Vagina (tissue), 2 donors: ENCODE measurements at regions not wholly inside any gene's neighbourhood (a gene's known extent, or its start where the extent isn't known, plus 50 kb on each side); places are given as distances from the start of the nearest gene placed in this dataset.

Experiments used
- DNase-seq, 2 donors: peaks; one replicate each; pipeline ENCODE4 v3.0.0-alpha.2; 2017; ENCODE audit errors: extremely low spot score in 2 of 2
- H3K27ac ChIP-seq: fragments of 200-600 bp; sonication (generic); one replicate; pipeline ENCODE4 v1.5.1; 2019
- H3K27me3 ChIP-seq: fragments of 200-600 bp; sonication (generic); one replicate; pipeline ENCODE4 v1.5.1; 2019
- H3K36me3 ChIP-seq, 2 donors: fragments of 200-600 bp; sonication (generic); one replicate each; pipeline ENCODE4 v1.5.1; 2017 to 2019
- H3K4me1 ChIP-seq: fragments of 200-600 bp; sonication (generic); one replicate; pipeline ENCODE4 v1.5.1; 2019
- H3K4me3 ChIP-seq, 2 donors: fragments of 200-600 bp; sonication (generic); 1 replicate in 1 of 2; 2 replicates in 1 of 2; pipeline ENCODE4 v1.5.1; 2016 to 2019
- H3K9me3 ChIP-seq: fragments of 200-600 bp; sonication (generic); one replicate; pipeline ENCODE4 v1.5.1; 2019
- POLR2A ChIP-seq, 2 donors: fragments of 450-650 bp; IDR thresholded peaks; one replicate each; pipeline ENCODE4 v1.6.1; 2017; ENCODE audit warnings: antibody characterized with exemption in 2 of 2, mild to moderate bottlenecking in 2 of 2, moderate library complexity in 2 of 2
- POLR2AphosphoS5 ChIP-seq, 2 donors: sonication (generic); formaldehyde crosslinking; IDR thresholded peaks; one replicate each; pipeline ENCODE4 v1.9.0; 2017; ENCODE audit warnings: antibody characterized with exemption in 2 of 2, mild to moderate bottlenecking in 2 of 2, low read depth in 1 of 2; ENCODE audit not compliant: insufficient read depth in 1 of 2
- intact Hi-C: fragments of 100-400 bp; cut with DNase I; formaldehyde crosslinking; loops from one replicate; pipeline ENCODE4 v1.15.1; 2023
- TF ChIP-seq, protein P1 (sequence below), 3 experiments: fragments of 450-650 bp in 2 of 3; fragments of 200-600 bp in 1 of 3; sonication (generic) in 1 of 3; IDR thresholded peaks; one replicate each; pipeline ENCODE4 v1.5.1; 2017 to 2019; ENCODE audit warnings: antibody characterized with exemption in 3 of 3, mild to moderate bottlenecking in 2 of 3, moderate library complexity in 2 of 3

- intact Hi-C loops, result no loop called here
- H3K4me1 ChIP-seq, result peaks cover 12% of the 10 kb centered on the region
- H3K4me3 ChIP-seq, result no peak overlapping the region
- no peaks in the 10 kb centered on the region for H3K27me3 ChIP-seq
- DNase-seq, result no peak
- TF ChIP-seq POLR2A (IDR thresholded peaks at IDR 0.05) (no peak), POLR2AphosphoS5 (IDR thresholded peaks at IDR 0.05; ENCODE audit: insufficient read depth in 1 of 2, low read depth in 1 of 2) (no peak)
- H3K27ac ChIP-seq, result no peak overlapping the region
- H3K36me3 ChIP-seq, result no peaks in the 10 kb centered on the region
- no peaks in the 10 kb centered on the region for H3K9me3 ChIP-seq
These were observed 123.3 kb downstream of the ACKR3 start for GRCh38 chr2:236692937-236693336.

DNA sequence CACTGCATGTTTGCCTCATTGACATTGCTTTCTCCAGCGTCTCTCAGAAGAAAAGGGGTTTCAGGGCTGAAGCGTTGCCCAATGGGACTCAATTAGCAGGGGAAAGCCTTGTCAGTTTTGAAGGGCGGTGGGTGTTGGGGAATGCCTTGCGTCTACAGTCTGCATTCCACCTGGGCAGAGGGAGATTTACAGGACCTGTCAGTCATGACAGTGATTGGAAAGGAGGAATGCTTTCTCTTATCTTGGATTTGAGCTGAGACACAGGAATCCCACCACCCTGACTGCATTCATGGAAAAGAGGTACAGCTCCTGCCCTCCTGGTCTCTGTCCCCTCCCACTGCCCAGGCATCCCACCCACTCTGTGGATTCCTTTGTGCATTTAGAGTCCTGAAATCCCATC is 123.9 kb downstream of the ACKR3 start:
- TF ChIP-seq POLR2AphosphoS5 (IDR thresholded peaks at IDR 0.05; ENCODE audit: insufficient read depth in 1 of 2, low read depth in 1 of 2), result no peak
- TF ChIP-seq, protein P1, sequence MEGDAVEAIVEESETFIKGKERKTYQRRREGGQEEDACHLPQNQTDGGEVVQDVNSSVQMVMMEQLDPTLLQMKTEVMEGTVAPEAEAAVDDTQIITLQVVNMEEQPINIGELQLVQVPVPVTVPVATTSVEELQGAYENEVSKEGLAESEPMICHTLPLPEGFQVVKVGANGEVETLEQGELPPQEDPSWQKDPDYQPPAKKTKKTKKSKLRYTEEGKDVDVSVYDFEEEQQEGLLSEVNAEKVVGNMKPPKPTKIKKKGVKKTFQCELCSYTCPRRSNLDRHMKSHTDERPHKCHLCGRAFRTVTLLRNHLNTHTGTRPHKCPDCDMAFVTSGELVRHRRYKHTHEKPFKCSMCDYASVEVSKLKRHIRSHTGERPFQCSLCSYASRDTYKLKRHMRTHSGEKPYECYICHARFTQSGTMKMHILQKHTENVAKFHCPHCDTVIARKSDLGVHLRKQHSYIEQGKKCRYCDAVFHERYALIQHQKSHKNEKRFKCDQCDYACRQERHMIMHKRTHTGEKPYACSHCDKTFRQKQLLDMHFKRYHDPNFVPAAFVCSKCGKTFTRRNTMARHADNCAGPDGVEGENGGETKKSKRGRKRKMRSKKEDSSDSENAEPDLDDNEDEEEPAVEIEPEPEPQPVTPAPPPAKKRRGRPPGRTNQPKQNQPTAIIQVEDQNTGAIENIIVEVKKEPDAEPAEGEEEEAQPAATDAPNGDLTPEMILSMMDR (IDR thresholded peaks at IDR 0.05), result no peak
- no peak for TF ChIP-seq POLR2A (IDR thresholded peaks at IDR 0.05)
- no peak overlapping the region for H3K27ac ChIP-seq
- intact Hi-C loops, result no loop called here
- no peaks in the 10 kb centered on the region for H3K36me3 ChIP-seq
- H3K4me3 ChIP-seq, result no peak overlapping the region
- H3K4me1 ChIP-seq, result peaks cover 6% of the 10 kb centered on the region
- no peak for DNase-seq
- no peaks in the 10 kb centered on the region for H3K9me3 ChIP-seq
- H3K27me3 ChIP-seq, result no peaks in the 10 kb centered on the region

DNA sequence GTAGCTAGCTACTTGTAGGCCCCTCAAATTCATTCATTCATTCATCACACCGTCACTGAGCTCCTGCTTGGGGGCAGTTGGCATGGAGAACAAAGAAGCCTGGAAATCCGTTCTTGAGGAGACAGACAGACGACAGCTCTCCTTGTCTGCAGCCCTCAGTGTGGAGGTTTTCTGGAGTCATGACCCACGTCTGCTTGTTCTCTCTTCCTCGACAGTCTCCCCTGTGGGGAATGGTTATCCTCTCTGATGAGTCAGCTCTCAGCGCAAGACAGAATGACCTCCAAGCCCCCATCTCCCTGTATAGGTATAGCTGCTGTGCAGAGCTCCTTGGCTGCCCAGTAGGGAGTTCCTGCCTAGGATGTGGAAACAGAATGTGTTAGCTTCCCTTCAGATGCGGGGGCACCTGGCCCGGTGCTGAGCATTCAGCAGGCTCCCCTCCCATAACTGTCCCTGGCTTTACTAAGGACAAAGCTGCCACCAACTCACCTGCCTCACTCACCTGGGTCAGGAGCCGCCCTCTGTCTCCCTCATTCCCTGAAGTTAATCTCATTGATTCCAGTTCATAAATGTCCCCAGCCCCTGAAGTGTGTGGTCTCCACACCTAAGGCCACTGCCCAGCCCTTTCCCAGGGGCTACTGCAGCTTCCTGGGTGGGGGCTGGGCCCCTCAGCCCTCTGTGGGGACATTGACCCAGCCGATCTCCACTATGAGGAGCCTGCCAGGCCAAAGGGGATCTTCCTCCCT is 124.7 kb downstream of the ACKR3 start:
- no peak for DNase-seq
- H3K9me3 ChIP-seq, result no peaks in the 10 kb centered on the region
- H3K4me3 ChIP-seq, result no peak overlapping the region
- H3K27me3 ChIP-seq, result no peaks in the 10 kb centered on the region
- H3K36me3 ChIP-seq, result no peaks in the 10 kb centered on the region
- TF ChIP-seq, protein P1 (IDR thresholded peaks at IDR 0.05), result no peak
- TF ChIP-seq POLR2A (IDR thresholded peaks at IDR 0.05), result no peak
- no peak for TF ChIP-seq POLR2AphosphoS5 (IDR thresholded peaks at IDR 0.05; ENCODE audit: insufficient read depth in 1 of 2, low read depth in 1 of 2)
- intact Hi-C loops, result no loop called here
- H3K4me1 ChIP-seq, result no peaks in the 10 kb centered on the region
- no peak overlapping the region for H3K27ac ChIP-seq

GRCh38 chr2:236696834-236697233 is 127.2 kb downstream of the ACKR3 start:
- Histone ChIP-seq H3K27ac (no peak overlapping the region), H3K9me3 (no peaks in the 10 kb centered on the region), H3K36me3 (no peaks in the 10 kb centered on the region), H3K4me3 (no peak overlapping the region), H3K4me1 (no peaks in the 10 kb centered on the region), H3K27me3 (no peaks in the 10 kb centered on the region)
- TF ChIP-seq POLR2AphosphoS5 (IDR thresholded peaks at IDR 0.05; ENCODE audit: insufficient read depth in 1 of 2, low read depth in 1 of 2) (no peak), POLR2A (IDR thresholded peaks at IDR 0.05) (no peak)
- TF ChIP-seq, protein P1 (IDR thresholded peaks at IDR 0.05), result no peak
- intact Hi-C loops, result no loop called here
- DNase-seq, result no peak

DNA sequence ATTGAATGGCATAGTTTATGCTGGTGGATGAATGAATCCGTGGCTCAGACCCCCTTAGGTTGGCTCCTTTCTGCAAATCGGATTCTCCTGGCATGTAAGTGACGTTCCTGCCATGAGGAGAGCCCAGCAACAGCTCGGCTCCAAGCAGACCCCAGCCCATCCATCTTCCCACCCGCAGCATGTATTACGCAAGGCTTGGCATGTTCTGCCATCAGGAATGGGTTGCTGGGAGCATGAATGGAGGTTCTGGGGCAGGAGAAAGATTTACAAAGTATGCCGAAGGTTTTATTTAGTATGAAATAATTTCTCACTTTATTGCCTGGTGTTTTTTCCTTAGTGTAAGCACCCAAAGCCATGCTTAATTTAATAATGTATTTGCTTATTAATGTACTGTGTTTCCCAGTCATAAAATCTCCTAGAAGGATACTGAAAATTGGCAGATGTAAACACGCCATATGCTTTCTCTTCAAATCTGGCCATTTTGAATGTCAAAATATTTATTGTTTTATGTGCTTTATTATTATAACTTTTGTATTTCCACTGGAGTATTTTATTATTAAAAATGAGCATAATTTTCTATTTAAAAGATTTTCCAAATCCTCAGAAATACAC is 128.5 kb downstream of the ACKR3 start:
- Histone ChIP-seq H3K4me3 (no peak overlapping the region), H3K27ac (no peak overlapping the region), H3K27me3 (no peaks in the 10 kb centered on the region), H3K4me1 (no peaks in the 10 kb centered on the region), H3K9me3 (no peaks in the 10 kb centered on the region), H3K36me3 (no peaks in the 10 kb centered on the region)
- DNase-seq, result no peak
- no peak for TF ChIP-seq POLR2AphosphoS5 (IDR thresholded peaks at IDR 0.05; ENCODE audit: insufficient read depth in 1 of 2, low read depth in 1 of 2)
- no peak for TF ChIP-seq POLR2A (IDR thresholded peaks at IDR 0.05)
- TF ChIP-seq, protein P1 (IDR thresholded peaks at IDR 0.05), result no peak
- intact Hi-C loops, result no loop called here
